ENCODE measurements at regions not wholly inside any gene's neighbourhood (a gene's known extent, or its start where the extent isn't known, plus 50 kb on each side); places are given as distances from the start of the nearest gene placed in this dataset.
"Not testable (repeated sequence)": the region's sequence is repeated elsewhere in the genome, so short reads cannot be mapped to it uniquely, and the experiment has no call there.

GRCh38 chr13:19345158-19345557 lies 163.5 kb upstream of the TUBA3C start:
- Histone ChIP-seq H3K9me3 (ENCODE audit: control insufficient read depth, insufficient read depth, low read depth, low read length) (no peaks in the 10 kb centered on the region), H3K36me3 (ENCODE audit: control insufficient read depth in 2 of 2, insufficient read depth in 1 of 2, low read length in 2 of 2) (no peaks in the 10 kb centered on the region), H3K4me1 (ENCODE audit: control insufficient read depth, insufficient read depth, low read length) (no peaks in the 10 kb centered on the region), H3K27ac (ENCODE audit: extremely low read depth, low read depth, low read length) (no peak overlapping the region), H3K4me3 (ENCODE audit: low read depth, low read length) (no peak overlapping the region)
- ChIA-PET POLR2A (interaction anchor here (0.6 kb wide), 1 partner anchor 24 kb away, joined by 3 read pairs; no protein-coding TSS in a partner anchor), CTCF (interaction anchor here (0.6 kb wide), 1 partner anchor 191 kb away, joined by 3 read pairs; no protein-coding TSS in a partner anchor)
- TF ChIP-seq ZBTB20 (tag by site-specific recombination; IDR thresholded peaks at IDR 0.05) (no peak), ZNF24 (tag by site-specific recombination; IDR thresholded peaks at IDR 0.05) (no peak), ZNF488 (tag by site-specific recombination; IDR thresholded peaks at IDR 0.05) (no peak), ZNF473 (tag by site-specific recombination; IDR thresholded peaks at IDR 0.05) (no peak), GLI2 (tag by site-specific recombination; IDR thresholded peaks at IDR 0.05; ENCODE audit: borderline replicate concordance, low read depth) (no peak), KLF7 (tag by site-specific recombination; IDR thresholded peaks at IDR 0.05; ENCODE audit: borderline replicate concordance) (no peak)

DNA sequence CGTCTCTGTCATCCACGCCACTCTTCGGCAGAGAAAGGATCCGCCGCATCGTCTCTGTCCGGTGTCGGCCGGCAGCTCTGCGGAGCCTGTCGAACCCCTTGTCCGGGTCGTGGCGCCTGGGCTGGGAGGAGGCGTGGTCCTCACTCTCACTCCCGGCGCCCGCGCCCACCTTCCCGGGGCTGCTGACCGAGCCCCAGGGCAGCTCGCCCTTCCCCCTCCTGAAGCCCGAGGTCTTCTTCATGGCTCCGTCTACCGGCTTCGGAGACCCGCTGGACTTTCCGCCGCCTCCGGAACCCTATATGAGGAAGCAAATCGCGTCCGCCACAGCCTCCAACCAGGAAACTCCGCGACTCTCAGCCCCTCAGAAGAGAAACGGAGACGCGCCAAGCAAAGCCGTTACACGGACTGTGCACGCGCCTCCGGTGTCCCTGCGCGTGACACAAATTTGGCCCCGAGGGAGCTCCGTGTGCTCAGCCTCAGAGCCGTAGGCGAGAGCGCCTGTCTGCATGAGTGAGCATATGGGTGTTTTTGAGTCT lies 163.0 kb upstream of the TUBA3C start:
- CTCF ChIA-PET; POLR2A ChIA-PET; H3K4me3 ChIP-seq (ENCODE audit: low read depth, low read length); H3K36me3 ChIP-seq (ENCODE audit: control insufficient read depth in 2 of 2, insufficient read depth in 1 of 2, low read length in 2 of 2); H3K4me1 ChIP-seq (ENCODE audit: control insufficient read depth, insufficient read depth, low read length); H3K27ac ChIP-seq (ENCODE audit: extremely low read depth, low read depth, low read length); H3K9me3 ChIP-seq (ENCODE audit: control insufficient read depth, insufficient read depth, low read depth, low read length): not testable (repeated sequence)

- H3K9me3 ChIP-seq (ENCODE audit: control insufficient read depth, insufficient read depth, low read depth, low read length): no peaks in the 10 kb centered on the region
- H3K27ac ChIP-seq (ENCODE audit: extremely low read depth, low read depth, low read length): no peak overlapping the region
- no peaks in the 10 kb centered on the region for H3K36me3 ChIP-seq (ENCODE audit: control insufficient read depth in 2 of 2, insufficient read depth in 1 of 2, low read length in 2 of 2)
- CTCF ChIA-PET: no interaction called here
- no peak overlapping the region for H3K4me3 ChIP-seq (ENCODE audit: low read depth, low read length)
- POLR2A ChIA-PET: no interaction called here
- TF ChIP-seq ZNF2 (tag by site-specific recombination; IDR thresholded peaks at IDR 0.05) (no peak), ZNF488 (tag by site-specific recombination; IDR thresholded peaks at IDR 0.05) (no peak), WT1 (tag by site-specific recombination; IDR thresholded peaks at IDR 0.05) (no peak), ZNF280D (tag by site-specific recombination; IDR thresholded peaks at IDR 0.05) (no peak), ZNF426 (tag by site-specific recombination; IDR thresholded peaks at IDR 0.05) (no peak), ZNF555 (tag by site-specific recombination; conservative IDR thresholded peaks at IDR 0.05) (no peak), ZXDB (tag by site-specific recombination; IDR thresholded peaks at IDR 0.05) (no peak), ZNF366 (tag by site-specific recombination; conservative IDR thresholded peaks at IDR 0.05) (no peak), ZFP41 (tag by site-specific recombination; IDR thresholded peaks at IDR 0.05; ENCODE audit: borderline replicate concordance) (no peak), ZBTB44 (tag by site-specific recombination; IDR thresholded peaks at IDR 0.05) (no peak), SP2 (tag by site-specific recombination; IDR thresholded peaks at IDR 0.05) (no peak)
- no peaks in the 10 kb centered on the region for H3K4me1 ChIP-seq (ENCODE audit: control insufficient read depth, insufficient read depth, low read length)
Observed at GRCh38 chr13:19332378-19332777, 150.8 kb upstream of the TUBA3C start.
